ENCODE measurements at regions not wholly inside any gene's neighbourhood (a gene's known extent, or its start where the extent isn't known, plus 50 kb on each side); places are given as distances from the start of the nearest gene placed in this dataset.

GRCh38 chr10:90179696-90180407 is 478.5 kb downstream of the KIF20B start:
- DNase-seq = no peak
- Mint-ChIP-seq H3K4me3 (no peak overlapping the region), H3K4me1 (no peaks in the 10 kb centered on the region), H3K36me3 (no peaks in the 10 kb centered on the region), H3K27me3 (peaks cover 0 to 3% (median 0%) of the 10 kb centered on the region in 5 donors), H3K9me3 (peaks cover 0 to 7% (median 0%) of the 10 kb centered on the region in 11 donors), H3K27ac (no peak overlapping the region)
- Histone ChIP-seq H3K9me3 (ENCODE audit: control insufficient read depth in 2 of 3, low read length in 3 of 3) (no peaks in the 10 kb centered on the region), H3K4me3 (ENCODE audit: low read length) (no peak overlapping the region), H3K27ac (ENCODE audit: low read depth, low read length) (no peak overlapping the region), H3K27me3 (ENCODE audit: control insufficient read depth in 2 of 2, insufficient read depth in 2 of 2, low read length in 2 of 2) (no peaks in the 10 kb centered on the region), H3K36me3 (ENCODE audit: control insufficient read depth in 2 of 3, insufficient read depth in 3 of 3, low read length in 3 of 3) (no peaks in the 10 kb centered on the region), H3K4me1 (ENCODE audit: control insufficient read depth in 2 of 2, insufficient read depth in 2 of 2, low read length in 2 of 2) (no peaks in the 10 kb centered on the region)
- intact Hi-C loops (cut with micrococcal nuclease) = no loop called here
- POLR2A ChIA-PET = no interaction called here
- CTCF ChIA-PET = no interaction called here
- ATAC-seq = no peak

GRCh38 chr10:90180886-90181691 is 479.7 kb downstream of the KIF20B start:
- DNase-seq = no peak
- Histone ChIP-seq H3K27ac (ENCODE audit: low read depth, low read length) (no peak overlapping the region), H3K9me3 (ENCODE audit: control insufficient read depth in 2 of 3, low read length in 3 of 3) (no peaks in the 10 kb centered on the region), H3K36me3 (ENCODE audit: control insufficient read depth in 2 of 3, insufficient read depth in 3 of 3, low read length in 3 of 3) (no peaks in the 10 kb centered on the region), H3K4me1 (ENCODE audit: control insufficient read depth in 2 of 2, insufficient read depth in 2 of 2, low read length in 2 of 2) (no peaks in the 10 kb centered on the region), H3K27me3 (ENCODE audit: control insufficient read depth in 2 of 2, insufficient read depth in 2 of 2, low read length in 2 of 2) (no peaks in the 10 kb centered on the region), H3K4me3 (ENCODE audit: low read length) (no peak overlapping the region)
- Mint-ChIP-seq H3K36me3 (no peaks in the 10 kb centered on the region), H3K4me3 (no peak overlapping the region), H3K4me1 (no peaks in the 10 kb centered on the region), H3K9me3 (peaks cover 0 to 7% (median 0%) of the 10 kb centered on the region in 11 donors), H3K27me3 (peaks cover 0 to 3% (median 0%) of the 10 kb centered on the region in 5 donors), H3K27ac (no peak overlapping the region)
- CTCF ChIA-PET = no interaction called here
- no peak for ATAC-seq
- POLR2A ChIA-PET = no interaction called here
- intact Hi-C loops (cut with micrococcal nuclease) = no loop called here

- ATAC-seq (no peak), DNase-seq (no peak)
- H3K9me3 Mint-ChIP-seq = peaks cover 0 to 5% (median 0%) of the 10 kb centered on the region in 11 donors
- Histone ChIP-seq H3K27me3 (ENCODE audit: control insufficient read depth in 2 of 2, insufficient read depth in 2 of 2, low read length in 2 of 2) (no peaks in the 10 kb centered on the region), H3K4me1 (ENCODE audit: control insufficient read depth in 2 of 2, insufficient read depth in 2 of 2, low read length in 2 of 2) (no peaks in the 10 kb centered on the region), H3K27ac (ENCODE audit: low read depth, low read length) (no peak overlapping the region), H3K36me3 (ENCODE audit: control insufficient read depth in 2 of 3, insufficient read depth in 3 of 3, low read length in 3 of 3) (no peaks in the 10 kb centered on the region), H3K9me3 (ENCODE audit: control insufficient read depth in 2 of 3, low read length in 3 of 3) (no peaks in the 10 kb centered on the region), H3K4me3 (ENCODE audit: low read length) (no peak overlapping the region)
- CTCF ChIA-PET = no interaction called here
- no peaks in the 10 kb centered on the region for H3K36me3 Mint-ChIP-seq
- H3K4me3 Mint-ChIP-seq = no peak overlapping the region
- intact Hi-C loops (cut with micrococcal nuclease) = no loop called here
- H3K4me1 Mint-ChIP-seq = no peaks in the 10 kb centered on the region
- peaks cover 0 to under 1% (median 0%) of the 10 kb centered on the region in 5 donors for H3K27me3 Mint-ChIP-seq
- POLR2A ChIA-PET = no interaction called here
- H3K27ac Mint-ChIP-seq = no peak overlapping the region
These were observed 491.4 kb downstream of the KIF20B start for GRCh38 chr10:90192825-90193224.

- Histone ChIP-seq H3K27ac (ENCODE audit: low read depth, low read length) (no peak overlapping the region), H3K4me3 (ENCODE audit: low read length) (no peak overlapping the region), H3K4me1 (ENCODE audit: control insufficient read depth in 2 of 2, insufficient read depth in 2 of 2, low read length in 2 of 2) (no peaks in the 10 kb centered on the region), H3K27me3 (ENCODE audit: control insufficient read depth in 2 of 2, insufficient read depth in 2 of 2, low read length in 2 of 2) (no peaks in the 10 kb centered on the region), H3K36me3 (ENCODE audit: control insufficient read depth in 2 of 3, insufficient read depth in 3 of 3, low read length in 3 of 3) (no peaks in the 10 kb centered on the region), H3K9me3 (ENCODE audit: control insufficient read depth in 2 of 3, low read length in 3 of 3) (no peaks in the 10 kb centered on the region)
- ATAC-seq = no peak
- intact Hi-C loops (cut with micrococcal nuclease) = no loop called here
- Mint-ChIP-seq H3K36me3 (no peaks in the 10 kb centered on the region), H3K4me3 (no peak overlapping the region), H3K27me3 (no peaks in the 10 kb centered on the region), H3K4me1 (no peaks in the 10 kb centered on the region), H3K9me3 (peaks cover 0 to 5% (median 0%) of the 10 kb centered on the region in 11 donors), H3K27ac (no peak overlapping the region)
- DNase-seq = no peak
- ChIA-PET POLR2A (no interaction called here), CTCF (no interaction called here)
These were observed 492.0 kb downstream of the KIF20B start for GRCh38 chr10:90193240-90193985.

- ATAC-seq (no peak), DNase-seq (no peak)
- Mint-ChIP-seq H3K4me1 (no peaks in the 10 kb centered on the region), H3K9me3 (no peaks in the 10 kb centered on the region), H3K27me3 (no peaks in the 10 kb centered on the region), H3K4me3 (no peak overlapping the region), H3K27ac (no peak overlapping the region), H3K36me3 (no peaks in the 10 kb centered on the region)
- no peaks in the 10 kb centered on the region for H3K4me1 ChIP-seq (ENCODE audit: control insufficient read depth in 2 of 2, insufficient read depth in 2 of 2, low read length in 2 of 2)
- ChIA-PET POLR2A (no interaction called here), CTCF (interaction anchor here (0.6 kb wide), 1 partner anchor 145 kb away, joined by 3 read pairs; no protein-coding TSS in a partner anchor)
- H3K9me3 ChIP-seq (ENCODE audit: control insufficient read depth in 2 of 3, low read length in 3 of 3) = no peaks in the 10 kb centered on the region
- H3K36me3 ChIP-seq (ENCODE audit: control insufficient read depth in 2 of 3, insufficient read depth in 3 of 3, low read length in 3 of 3) = no peaks in the 10 kb centered on the region
- H3K27me3 ChIP-seq (ENCODE audit: control insufficient read depth in 2 of 2, insufficient read depth in 2 of 2, low read length in 2 of 2) = no peaks in the 10 kb centered on the region
- H3K27ac ChIP-seq (ENCODE audit: low read depth, low read length) = no peak overlapping the region
- intact Hi-C loops (cut with micrococcal nuclease) = no loop called here
- no peak overlapping the region for H3K4me3 ChIP-seq (ENCODE audit: low read length)
These were observed 494.0 kb downstream of the KIF20B start for GRCh38 chr10:90195288-90195840.

- CTCF ChIA-PET = no interaction called here
- intact Hi-C loops (cut with micrococcal nuclease) = no loop called here
These were observed 496.4 kb downstream of the KIF20B start for GRCh38 chr10:90197766-90198165.

More at GRCh38 chr10:90197766-90198165, 496.4 kb downstream of the KIF20B start:
- no peaks in the 10 kb centered on the region for H3K36me3 Mint-ChIP-seq
- H3K27ac Mint-ChIP-seq = no peak overlapping the region
- no peaks in the 10 kb centered on the region for H3K27me3 Mint-ChIP-seq
- Histone ChIP-seq H3K9me3 (ENCODE audit: control insufficient read depth in 2 of 3, low read length in 3 of 3) (no peaks in the 10 kb centered on the region), H3K4me3 (ENCODE audit: low read length) (no peak overlapping the region), H3K4me1 (ENCODE audit: control insufficient read depth in 2 of 2, insufficient read depth in 2 of 2, low read length in 2 of 2) (no peaks in the 10 kb centered on the region), H3K27me3 (ENCODE audit: control insufficient read depth in 2 of 2, insufficient read depth in 2 of 2, low read length in 2 of 2) (no peaks in the 10 kb centered on the region), H3K36me3 (ENCODE audit: control insufficient read depth in 2 of 3, insufficient read depth in 3 of 3, low read length in 3 of 3) (no peaks in the 10 kb centered on the region), H3K27ac (ENCODE audit: low read depth, low read length) (no peak overlapping the region)
- H3K4me1 Mint-ChIP-seq = no peaks in the 10 kb centered on the region
- ATAC-seq = no peak
- no peaks in the 10 kb centered on the region for H3K9me3 Mint-ChIP-seq
- DNase-seq = no peak
- POLR2A ChIA-PET = no interaction called here
- H3K4me3 Mint-ChIP-seq = no peak overlapping the region
